ENCODE measurements at regions not wholly inside any gene's neighbourhood (a gene's known extent, or its start where the extent isn't known, plus 50 kb on each side); places are given as distances from the start of the nearest gene placed in this dataset.

DNA sequence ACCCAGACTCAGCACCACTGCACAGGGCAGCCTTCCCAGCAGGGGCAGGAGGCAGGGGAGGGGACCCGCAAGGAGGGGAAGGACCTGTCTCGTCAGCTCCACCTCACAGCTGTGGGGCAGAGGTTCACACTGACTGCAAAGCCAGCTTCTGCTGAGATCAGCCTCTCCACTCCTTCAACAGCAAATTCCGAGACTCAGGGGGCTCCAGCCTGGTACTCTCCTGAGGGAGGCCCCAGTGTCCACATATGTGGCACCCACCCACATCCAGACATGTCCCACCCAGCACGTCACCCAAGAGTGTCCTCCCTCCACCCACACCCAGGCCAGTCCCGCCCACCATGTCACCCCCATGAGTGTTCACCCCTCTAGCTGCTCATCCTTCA lies 329.5 kb downstream of the NPHP4 start:
- no peak for TF ChIP-seq CTCF (IDR thresholded peaks at IDR 0.05)
- TF ChIP-seq POLR2A (IDR thresholded peaks at IDR 0.05) = no peak

All from lower leg skin (tissue), 3 donors.